HEK293T (cell line): ENCODE measurements at regions not wholly inside any gene's neighbourhood (a gene's known extent, or its start where the extent isn't known, plus 50 kb on each side); places are given as distances from the start of the nearest gene placed in this dataset.
"Not testable (repeated sequence)": the region's sequence is repeated elsewhere in the genome, so short reads cannot be mapped to it uniquely, and the experiment has no call there.

ENCODE experiments used
- CTCF ChIA-PET: fragments of 350-600 bp; formaldehyde crosslinking; extraction: SDS; loops from one replicate; lab custom pipeline; 2021; ENCODE audit warnings: antibody characterized with exemption, inconsistent platforms; lab: Yijun Ruan, JAX
- POLR2A ChIA-PET: fragments of 350-600 bp; formaldehyde crosslinking; extraction: SDS; loops from one replicate; lab custom pipeline; 2020; ENCODE audit warnings: antibody characterized with exemption, inconsistent platforms; lab: Yijun Ruan, JAX
- DNase-seq: peaks from one replicate; pipeline ENCODE4 v3.0.0; 2012; ENCODE audit warnings: mixed read lengths; ENCODE audit errors: extremely low spot score
- ARNT ChIP-seq: fragments of 450-650 bp; IDR thresholded peaks from 2 replicates; pipeline ENCODE4 v1.6.1; 2017; ENCODE audit warnings: mild to moderate bottlenecking
- BHLHE40 ChIP-seq: fragments of 450-650 bp; IDR thresholded peaks from 2 replicates; pipeline ENCODE4 v1.6.1; 2016; ENCODE audit warnings: mild to moderate bottlenecking, moderate library complexity, borderline replicate concordance
- CTBP1 ChIP-seq: fragments of 450-650 bp; IDR thresholded peaks from 2 replicates; pipeline ENCODE4 v1.6.1; 2016; ENCODE audit warnings: borderline replicate concordance
- ELF4 ChIP-seq: fragments of 450-650 bp; IDR thresholded peaks from 2 replicates; pipeline ENCODE4 v1.6.1; 2017; ENCODE audit warnings: antibody characterized with exemption
- FOXA1 ChIP-seq: fragments of 450-650 bp; IDR thresholded peaks from 2 replicates; pipeline ENCODE4 v1.6.1; 2016; ENCODE audit warnings: mild to moderate bottlenecking
- FOXK2 ChIP-seq: fragments of 450-650 bp; IDR thresholded peaks from 2 replicates; pipeline ENCODE4 v1.6.1; 2016; ENCODE audit warnings: mild to moderate bottlenecking
- FOXM1 ChIP-seq: fragments of 450-650 bp; IDR thresholded peaks from 2 replicates; pipeline ENCODE4 v1.6.1; 2017; ENCODE audit warnings: mild to moderate bottlenecking, borderline replicate concordance
- HDGF ChIP-seq: fragments of 450-650 bp; IDR thresholded peaks from 2 replicates; pipeline ENCODE4 v1.6.1; 2017; ENCODE audit warnings: antibody characterized with exemption, borderline replicate concordance
- L3MBTL2 ChIP-seq: fragments of 450-650 bp; conservative IDR thresholded peaks from 2 replicates; pipeline ENCODE4 v1.6.1; 2016; ENCODE audit warnings: mild to moderate bottlenecking
- LEF1 ChIP-seq: fragments of 450-650 bp; IDR thresholded peaks from 2 replicates; pipeline ENCODE4 v1.6.1; 2017; ENCODE audit warnings: mild to moderate bottlenecking, borderline replicate concordance
- NFRKB ChIP-seq: fragments of 450-650 bp; IDR thresholded peaks from 2 replicates; pipeline ENCODE4 v1.6.1; 2016; ENCODE audit warnings: mild to moderate bottlenecking, moderate library complexity
- SP1 ChIP-seq: fragments of 450-650 bp; IDR thresholded peaks from 2 replicates; pipeline ENCODE4 v1.6.1; 2017
- SUZ12 ChIP-seq: fragments of 450-650 bp; IDR thresholded peaks from 2 replicates; pipeline ENCODE4 v1.6.1; 2016; ENCODE audit warnings: mild to moderate bottlenecking
- TARDBP ChIP-seq: fragments of 450-650 bp; IDR thresholded peaks from 2 replicates; pipeline ENCODE4 v1.6.1; 2016
- ZNF384 ChIP-seq: fragments of 450-650 bp; IDR thresholded peaks from 2 replicates; pipeline ENCODE4 v1.6.1; 2016
- TF ChIP-seq, protein P1 (sequence below): fragments of 450-650 bp; IDR thresholded peaks from 2 replicates; pipeline ENCODE4 v1.6.1; 2016

GRCh38 chr10:53536322-53536721 is 763.7 kb upstream of the MBL2 start:
- ChIA-PET POLR2A (no interaction called here), CTCF (no interaction called here)
- TF ChIP-seq LEF1 = no peak
- no peak for TF ChIP-seq ELF4
- no peak for TF ChIP-seq L3MBTL2
- TF ChIP-seq FOXA1 = no peak
- TF ChIP-seq TARDBP = no peak
- TF ChIP-seq SUZ12 = no peak
- DNase-seq = no peak

DNA sequence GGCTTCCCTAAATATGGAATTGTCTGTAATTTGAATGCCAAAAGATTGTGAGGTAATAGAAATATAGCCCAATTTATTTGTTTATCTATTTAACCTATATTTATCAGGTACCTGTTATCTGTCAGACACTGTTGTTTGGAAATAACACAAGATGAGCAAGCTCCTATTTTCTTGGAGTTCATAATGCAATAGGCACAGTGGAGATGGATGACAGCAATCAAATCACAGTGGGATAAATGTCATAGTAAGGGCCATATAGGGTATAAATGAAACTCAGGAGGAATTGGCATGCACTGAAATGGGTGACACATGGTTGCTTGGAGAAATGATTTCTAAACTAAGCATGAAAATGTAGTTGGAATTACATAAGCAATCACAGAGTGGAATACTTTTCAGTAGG is 761.8 kb upstream of the MBL2 start:
- no peak for DNase-seq
- CTCF ChIA-PET = interaction anchor here (0.6 kb wide), 1 partner anchor 660 kb away, joined by 3 read pairs; no protein-coding TSS in a partner anchor
- no peak for TF ChIP-seq CTBP1
- no peak for TF ChIP-seq TARDBP
- no peak for TF ChIP-seq NFRKB
- no peak for TF ChIP-seq LEF1
- no peak for TF ChIP-seq BHLHE40
- no peak for TF ChIP-seq FOXK2
- TF ChIP-seq L3MBTL2 = no peak
- TF ChIP-seq FOXA1 = no peak
- TF ChIP-seq ARNT = no peak
- TF ChIP-seq SP1 = no peak
- no peak for TF ChIP-seq ZNF384
- POLR2A ChIA-PET = no interaction called here

DNA sequence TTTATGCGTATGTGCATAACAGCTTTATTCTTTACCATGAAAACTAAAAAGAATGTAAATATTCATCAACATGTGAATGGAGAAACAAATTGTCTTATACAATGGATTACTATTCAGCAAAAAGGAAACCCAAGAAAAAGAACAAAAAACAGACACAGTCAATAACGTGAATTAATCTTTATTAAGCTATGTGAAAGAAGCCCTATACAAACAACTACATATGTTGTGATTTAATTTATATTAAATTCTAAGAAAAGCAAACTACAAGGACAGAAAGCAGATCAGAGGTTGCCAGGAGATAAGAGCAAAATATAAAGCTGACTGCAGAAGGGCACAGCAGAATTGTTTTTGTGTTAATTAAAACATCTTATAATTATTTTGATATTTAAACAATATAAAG is 756.4 kb upstream of the MBL2 start:
- no peak for DNase-seq
- TF ChIP-seq TARDBP = no peak
- no peak for TF ChIP-seq LEF1
- TF ChIP-seq ELF4 = no peak
- no peak for TF ChIP-seq FOXM1
- TF ChIP-seq SUZ12 = no peak
- TF ChIP-seq L3MBTL2 = no peak
- TF ChIP-seq SP1 = no peak
- no peak for TF ChIP-seq ARNT
- TF ChIP-seq FOXA1 = no peak
- TF ChIP-seq NFRKB = no peak
- no peak for TF ChIP-seq BHLHE40
- TF ChIP-seq HDGF = no peak
- no peak for TF ChIP-seq CTBP1
- no peak for TF ChIP-seq ZNF384
- TF ChIP-seq, protein P1, sequence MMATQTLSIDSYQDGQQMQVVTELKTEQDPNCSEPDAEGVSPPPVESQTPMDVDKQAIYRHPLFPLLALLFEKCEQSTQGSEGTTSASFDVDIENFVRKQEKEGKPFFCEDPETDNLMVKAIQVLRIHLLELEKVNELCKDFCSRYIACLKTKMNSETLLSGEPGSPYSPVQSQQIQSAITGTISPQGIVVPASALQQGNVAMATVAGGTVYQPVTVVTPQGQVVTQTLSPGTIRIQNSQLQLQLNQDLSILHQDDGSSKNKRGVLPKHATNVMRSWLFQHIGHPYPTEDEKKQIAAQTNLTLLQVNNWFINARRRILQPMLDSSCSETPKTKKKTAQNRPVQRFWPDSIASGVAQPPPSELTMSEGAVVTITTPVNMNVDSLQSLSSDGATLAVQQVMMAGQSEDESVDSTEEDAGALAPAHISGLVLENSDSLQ = no peak
- TF ChIP-seq FOXK2 = no peak
- ChIA-PET POLR2A (no interaction called here), CTCF (no interaction called here)

GRCh38 chr10:53521046-53521445 is 748.5 kb upstream of the MBL2 start:
- POLR2A ChIA-PET = no interaction called here
- no peak for TF ChIP-seq CTBP1
- no peak for TF ChIP-seq SP1
- TF ChIP-seq LEF1 = no peak
- no peak for TF ChIP-seq FOXK2
- no peak for TF ChIP-seq NFRKB
- TF ChIP-seq, protein P1 = no peak
- no peak for TF ChIP-seq ELF4
- no peak for TF ChIP-seq TARDBP
- no peak for TF ChIP-seq HDGF
- no peak for TF ChIP-seq FOXM1
- no peak for TF ChIP-seq L3MBTL2
- TF ChIP-seq ARNT = no peak
- TF ChIP-seq SUZ12 = no peak
- TF ChIP-seq FOXA1 = no peak
- no peak for TF ChIP-seq BHLHE40
- DNase-seq = no peak
- CTCF ChIA-PET = no interaction called here

DNA sequence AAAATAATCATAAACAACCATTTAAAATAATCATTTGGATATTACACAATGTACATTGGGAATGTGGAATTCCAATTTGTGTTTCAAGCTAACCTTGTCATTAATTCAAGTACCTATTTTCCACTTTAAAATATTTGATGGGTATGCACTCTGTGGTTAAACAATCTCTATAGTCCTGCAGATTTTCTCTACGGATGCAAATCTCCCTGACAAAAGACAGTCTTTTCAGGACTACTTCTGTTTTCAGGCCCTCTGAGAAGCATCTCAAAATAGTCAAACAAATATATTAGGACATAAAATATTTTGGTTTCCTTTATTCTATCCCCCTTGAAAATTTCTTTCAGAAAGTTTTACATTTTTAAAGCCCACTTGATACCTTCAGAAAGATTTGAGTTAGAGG is 735.6 kb upstream of the MBL2 start:
- ChIA-PET POLR2A (no interaction called here), CTCF (no interaction called here)
- DNase-seq = no peak
- TF ChIP-seq FOXM1 (no peak), FOXK2 (no peak), SUZ12 (no peak), ELF4 (no peak), TARDBP (no peak), NFRKB (no peak), HDGF (no peak), ZNF384 (no peak), L3MBTL2 (no peak), BHLHE40 (no peak), CTBP1 (no peak), SP1 (no peak)
- TF ChIP-seq, protein P1 = no peak

DNA sequence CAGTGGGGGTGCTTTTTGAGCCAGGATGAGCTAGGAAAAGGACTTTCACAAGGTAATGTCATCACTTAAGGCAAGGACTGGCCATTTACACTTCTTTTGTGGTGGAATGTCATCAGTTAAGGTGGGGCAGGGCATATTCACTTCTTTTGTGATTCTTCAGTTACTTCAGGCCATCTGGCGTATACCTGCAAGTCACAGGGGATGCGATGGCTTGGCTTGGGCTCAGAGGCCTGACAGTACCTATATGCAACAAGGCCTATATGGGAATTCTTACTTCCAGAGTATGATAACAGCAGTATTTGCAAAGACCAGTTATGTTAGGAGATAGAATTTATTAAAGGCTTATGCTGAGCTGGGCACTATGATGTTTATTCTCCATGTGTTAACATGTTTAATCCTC is 731.9 kb upstream of the MBL2 start:
- POLR2A ChIA-PET, CTCF ChIA-PET, DNase-seq: not testable (repeated sequence)

GRCh38 chr10:53491774-53492173 is 719.2 kb upstream of the MBL2 start:
- no peak for DNase-seq
- ChIA-PET POLR2A (no interaction called here), CTCF (no interaction called here)
- TF ChIP-seq ARNT (no peak), TARDBP (no peak), HDGF (no peak), FOXM1 (no peak), LEF1 (no peak), ZNF384 (no peak), NFRKB (no peak), FOXK2 (no peak), CTBP1 (no peak), SP1 (no peak)
- TF ChIP-seq, protein P1 = no peak
